Gastroesophageal sphincter (tissue), 3 donors: ENCODE measurements at regions not wholly inside any gene's neighbourhood (a gene's known extent, or its start where the extent isn't known, plus 50 kb on each side); places are given as distances from the start of the nearest gene placed in this dataset.

Experiments used
- EP300 ChIP-seq: sonication (generic); formaldehyde crosslinking; IDR thresholded peaks from one replicate; pipeline ENCODE4 v1.6.1; 2017; ENCODE audit warnings: antibody characterized with exemption, mild to moderate bottlenecking
- POLR2A ChIP-seq, 2 donors: fragments of 450-650 bp; IDR thresholded peaks; one replicate each; pipeline ENCODE4 v1.6.1; 2017; ENCODE audit warnings: antibody characterized with exemption in 2 of 2, mild to moderate bottlenecking in 2 of 2, moderate library complexity in 1 of 2
- POLR2AphosphoS5 ChIP-seq: sonication (generic); formaldehyde crosslinking; IDR thresholded peaks from one replicate; pipeline ENCODE4 v1.6.1; 2017; ENCODE audit warnings: antibody characterized with exemption
- TF ChIP-seq, protein P1 (sequence below), 4 experiments: fragments of 200-600 bp in 2 of 4; fragments of 450-650 bp in 2 of 4; sonication (generic) in 1 of 4; IDR thresholded peaks; one replicate each; pipeline ENCODE4 v1.5.1; 2017 to 2019; ENCODE audit warnings: antibody characterized with exemption in 4 of 4, mild to moderate bottlenecking in 2 of 4, moderate library complexity in 2 of 4

DNA sequence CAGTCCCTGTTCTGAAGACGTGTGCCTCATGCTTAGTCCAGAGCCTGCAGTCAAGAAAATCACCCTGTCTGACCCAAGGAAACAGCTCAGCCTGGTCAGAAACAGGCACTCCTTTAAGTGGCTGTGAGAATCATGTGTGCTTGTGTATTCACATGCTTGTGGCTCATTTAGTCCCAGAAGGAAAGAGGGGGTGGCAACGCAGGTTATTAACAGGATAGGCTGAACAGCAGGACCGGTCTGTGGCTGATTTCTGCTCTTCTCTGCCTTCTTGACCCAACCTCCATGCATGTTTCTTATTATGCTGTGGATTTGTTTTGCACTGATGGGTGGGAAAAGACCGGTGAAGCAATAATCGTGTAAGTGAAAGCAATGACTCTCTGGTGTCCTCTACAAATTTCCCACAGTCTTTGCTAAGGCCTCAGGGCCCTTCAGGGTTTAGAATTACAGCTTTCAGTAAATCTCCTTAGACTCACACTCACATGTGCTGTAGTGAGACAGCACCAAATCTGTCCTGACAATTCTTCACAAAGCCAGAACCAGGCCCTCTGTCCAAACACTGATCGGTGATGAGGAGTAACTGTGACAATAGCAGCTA lies 288.1 kb downstream of the ETS1 start:
- no peak for TF ChIP-seq POLR2A (IDR thresholded peaks at IDR 0.05)
- TF ChIP-seq, protein P1, sequence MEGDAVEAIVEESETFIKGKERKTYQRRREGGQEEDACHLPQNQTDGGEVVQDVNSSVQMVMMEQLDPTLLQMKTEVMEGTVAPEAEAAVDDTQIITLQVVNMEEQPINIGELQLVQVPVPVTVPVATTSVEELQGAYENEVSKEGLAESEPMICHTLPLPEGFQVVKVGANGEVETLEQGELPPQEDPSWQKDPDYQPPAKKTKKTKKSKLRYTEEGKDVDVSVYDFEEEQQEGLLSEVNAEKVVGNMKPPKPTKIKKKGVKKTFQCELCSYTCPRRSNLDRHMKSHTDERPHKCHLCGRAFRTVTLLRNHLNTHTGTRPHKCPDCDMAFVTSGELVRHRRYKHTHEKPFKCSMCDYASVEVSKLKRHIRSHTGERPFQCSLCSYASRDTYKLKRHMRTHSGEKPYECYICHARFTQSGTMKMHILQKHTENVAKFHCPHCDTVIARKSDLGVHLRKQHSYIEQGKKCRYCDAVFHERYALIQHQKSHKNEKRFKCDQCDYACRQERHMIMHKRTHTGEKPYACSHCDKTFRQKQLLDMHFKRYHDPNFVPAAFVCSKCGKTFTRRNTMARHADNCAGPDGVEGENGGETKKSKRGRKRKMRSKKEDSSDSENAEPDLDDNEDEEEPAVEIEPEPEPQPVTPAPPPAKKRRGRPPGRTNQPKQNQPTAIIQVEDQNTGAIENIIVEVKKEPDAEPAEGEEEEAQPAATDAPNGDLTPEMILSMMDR (IDR thresholded peaks at IDR 0.05): no peak
- TF ChIP-seq POLR2AphosphoS5: no peak
- TF ChIP-seq EP300: no peak
